ENCODE measurements at regions not wholly inside any gene's neighbourhood (a gene's known extent, or its start where the extent isn't known, plus 50 kb on each side); places are given as distances from the start of the nearest gene placed in this dataset.

DNA sequence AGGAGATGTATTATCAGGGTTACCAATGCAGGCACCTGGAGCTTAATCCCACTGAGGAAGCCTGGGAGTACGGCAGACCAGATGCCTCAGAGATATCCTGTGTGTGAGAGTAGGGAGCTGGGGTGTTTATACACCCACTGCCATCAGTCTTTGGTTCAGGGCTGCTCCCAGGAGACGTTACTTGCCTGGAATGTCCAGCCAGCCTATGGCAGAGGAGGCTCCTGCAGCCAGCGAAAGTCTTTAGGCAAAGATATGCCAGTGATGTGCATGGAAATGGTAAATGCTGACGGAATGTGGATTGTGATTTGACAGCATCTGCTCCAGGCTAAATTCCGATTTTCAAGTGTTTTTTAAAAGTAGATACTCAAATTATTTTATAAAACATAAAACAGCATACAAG, 282.0 kb downstream of the BTBD3 start:
- Histone ChIP-seq H3T11ph (ENCODE audit: low read length) (no peak overlapping the region), H3K79me2 (ENCODE audit: insufficient read depth, low read length) (no peaks in the 10 kb centered on the region), H3K27ac (ENCODE audit: insufficient read length, low read depth, low read length) (no peak overlapping the region), H3K9me3 (ENCODE audit: control insufficient read depth, low read depth, low read length) (no peaks in the 10 kb centered on the region), H3K9ac (ENCODE audit: extremely low read depth, insufficient read length, low read length) (no peak overlapping the region), H4K5ac (ENCODE audit: insufficient read length, low read depth, low read length) (no peak overlapping the region), H3K18ac (ENCODE audit: insufficient read length, low read depth, low read length) (no peak overlapping the region), H3K23ac (ENCODE audit: insufficient read length, low read depth, low read length) (no peak overlapping the region), H4K20me1 (ENCODE audit: control insufficient read depth, insufficient read depth, insufficient read length) (no peaks in the 10 kb centered on the region), H3K4ac (ENCODE audit: low read depth, low read length) (no peak overlapping the region), H2BK120ac (ENCODE audit: low read depth, low read length, poor library complexity, severe bottlenecking) (no peak overlapping the region), H3K4me2 (ENCODE audit: insufficient read depth, insufficient read length, low read length) (no peak overlapping the region), H2BK5ac (ENCODE audit: insufficient read length, low read length) (no peak overlapping the region), H3K56ac (ENCODE audit: insufficient read length, low read depth, low read length) (no peak overlapping the region), H3K23me2 (ENCODE audit: insufficient read length, low read depth, low read length, poor library complexity, severe bottlenecking) (no peaks in the 10 kb centered on the region), H2AFZ (ENCODE audit: low read length) (no peak overlapping the region), H2BK12ac (ENCODE audit: insufficient read length, low read depth, low read length) (no peak overlapping the region), H4K91ac (ENCODE audit: insufficient read length, low read depth, low read length) (no peak overlapping the region), H2AK5ac (ENCODE audit: insufficient read length, low read length) (no peak overlapping the region), H2BK20ac (ENCODE audit: low read depth, low read length, poor library complexity, severe bottlenecking) (no peak overlapping the region), H4K8ac (replicated peaks; ENCODE audit: insufficient read length, low read depth, low read length) (no peak overlapping the region), H3K14ac (ENCODE audit: insufficient read depth, low read length) (no peak overlapping the region), H2BK15ac (ENCODE audit: low read depth, low read length) (no peak overlapping the region), H3K79me1 (ENCODE audit: insufficient read depth, low read depth, low read length, poor library complexity, severe bottlenecking) (no peaks in the 10 kb centered on the region), H3K27me3 (ENCODE audit: insufficient read depth, low read length) (no peaks in the 10 kb centered on the region), H3K4me1 (ENCODE audit: insufficient read depth, low read length) (no peaks in the 10 kb centered on the region)
- Mint-ChIP-seq H3K4me1 (no peaks in the 10 kb centered on the region), H3K27ac (no peak overlapping the region), H3K27me3 (ENCODE audit: low read depth) (no peaks in the 10 kb centered on the region; the same call in 1 of the 2 replicates), H3K9me3 (no peaks in the 10 kb centered on the region), H3K36me3 (ENCODE audit: insufficient read depth in 1 of 3, low read depth in 3 of 3) (no peaks in the 10 kb centered on the region), H3K4me3 (no peak overlapping the region)
- DNase-seq: no peak
- no CpG with 5 or more reads among the region's 5 CpGs for WGBS (ENCODE audit: extremely low coverage, insufficient read length, low lambda C conversion rate)
- no peak for TF ChIP-seq CTCF (conservative IDR thresholded peaks at IDR 0.05)
